PC-3 (cell line): ENCODE measurements at regions not wholly inside any gene's neighbourhood (a gene's known extent, or its start where the extent isn't known, plus 50 kb on each side); places are given as distances from the start of the nearest gene placed in this dataset.

Source experiments
- ATAC-seq: fragments of 200-7000 bp; cut with Tn5 transposase; 2 replicates; pipeline ENCODE4 v1.9.1; 2020; ENCODE audit warnings: mild to moderate bottlenecking, moderate library complexity
- BruUV-seq: library from RNA; stranded (reverse); fragments of 400-500 nt; replicated peaks from 2 replicates; lab custom pipeline; 2021; lab: Mats Ljungman, UMichigan
- CTCF ChIA-PET: fragments of 300-600 bp; sonication (Branson Sonifier 250); formaldehyde crosslinking; loops from one replicate; lab custom pipeline; 2022; ENCODE audit warnings: antibody characterized with exemption; lab: Charles Lee
- POLR2A ChIA-PET: fragments of 300-600 bp; sonication (Branson Sonifier 250); formaldehyde crosslinking; loops from one replicate; lab custom pipeline; 2022; ENCODE audit warnings: antibody characterized with exemption; ENCODE audit not compliant: unreplicated experiment; lab: Charles Lee
- DNase-seq: peaks from one replicate; pipeline ENCODE4 v3.0.0-alpha.2; 2015
- H2AFZ ChIP-seq: fragments of 300-600 bp; sonication (generic); 2 replicates; pipeline ENCODE4 v1.6.0; 2016; ENCODE audit warnings: antibody characterized with exemption, low read length
- H3F3A ChIP-seq: fragments of 300-600 bp; sonication (generic); one replicate; pipeline ENCODE4 v1.6.0; 2017; ENCODE audit warnings: antibody characterized with exemption, low read length, control low read depth, mild to moderate bottlenecking; ENCODE audit not compliant: unreplicated experiment
- H3K27ac ChIP-seq: fragments of 300-600 bp; sonication (generic); 2 replicates; pipeline ENCODE4 v1.5.1; 2016; ENCODE audit warnings: mild to moderate bottlenecking, low read length
- H3K27me3 ChIP-seq: fragments of 300-600 bp; sonication (generic); 2 replicates; pipeline ENCODE4 v1.6.1; 2016; ENCODE audit warnings: low read length, mixed read lengths
- H3K36me3 ChIP-seq: fragments of 300-600 bp; sonication (generic); 2 replicates; pipeline ENCODE4 v1.6.1; 2016; ENCODE audit warnings: low read depth, mixed run types, low read length, mixed read lengths
- H3K4me1 ChIP-seq: fragments of 300-600 bp; sonication (generic); 2 replicates; pipeline ENCODE4 v1.5.1; 2016; ENCODE audit warnings: low read length; ENCODE audit not compliant: insufficient read depth
- H3K4me2 ChIP-seq: fragments of 300-600 bp; sonication (generic); 2 replicates; pipeline ENCODE4 v1.6.0; 2016; ENCODE audit warnings: low read length
- H3K4me3 ChIP-seq: fragments of 300-600 bp; sonication (generic); 2 replicates; pipeline ENCODE4 v1.5.1; 2016; ENCODE audit warnings: mild to moderate bottlenecking, low read length, mixed read lengths
- H3K79me2 ChIP-seq: fragments of 300-600 bp; sonication (generic); 2 replicates; pipeline ENCODE4 v1.6.1; 2017; ENCODE audit warnings: low read length, mixed read lengths
- H3K9ac ChIP-seq: fragments of 300-600 bp; sonication (generic); 2 replicates; pipeline ENCODE4 v1.6.0; 2016; ENCODE audit warnings: mild to moderate bottlenecking, low read length
- H3K9me2 ChIP-seq: fragments of 300-600 bp; sonication (generic); replicated peaks from 2 replicates; pipeline ENCODE4 v1.6.1; 2016; ENCODE audit warnings: mixed run types, low read length, mixed read lengths
- H3K9me3 ChIP-seq: fragments of 300-600 bp; sonication (generic); 2 replicates; pipeline ENCODE4 v1.6.1; 2016; ENCODE audit warnings: low read length, mixed read lengths
- H4K20me1 ChIP-seq: fragments of 300-600 bp; sonication (generic); 2 replicates; pipeline ENCODE4 v1.6.1; 2016; ENCODE audit warnings: low read length, mixed read lengths
- CTCF ChIP-seq: fragments of 300-600 bp; sonication (generic); conservative IDR thresholded peaks from 2 replicates; pipeline ENCODE4 v1.5.1; 2017; ENCODE audit warnings: antibody characterized with exemption, low read depth, mild to moderate bottlenecking, low read length
- EZH2 ChIP-seq: fragments of 300-600 bp; sonication (generic); IDR thresholded peaks from one replicate; pipeline ENCODE4 v1.6.1; 2017; ENCODE audit warnings: antibody characterized with exemption, mild to moderate bottlenecking, low read length; ENCODE audit not compliant: unreplicated experiment
- EZH2phosphoT487 ChIP-seq: fragments of 300-600 bp; sonication (generic); IDR thresholded peaks from 2 replicates; pipeline ENCODE4 v1.6.1; 2018; ENCODE audit warnings: mild to moderate bottlenecking, antibody characterized with exemption, low read length, borderline replicate concordance
- intact Hi-C: fragments of 100-400 bp; cut with micrococcal nuclease; formaldehyde crosslinking; loops from 2 replicates; pipeline ENCODE4 v1.9.0; 2023

- no peaks in the 10 kb centered on the region for H3K9me2 ChIP-seq
- ATAC-seq (no peak), DNase-seq (no peak)
- TF ChIP-seq EZH2phosphoT487 (no peak), EZH2 (no peak), CTCF (no peak)
- ChIA-PET CTCF (no interaction called here), POLR2A (no interaction called here)
- BruUV-seq = no TSS peak
- H3K36me3 ChIP-seq = no peaks in the 10 kb centered on the region
- no peak overlapping the region for H3K4me2 ChIP-seq
- intact Hi-C loops = no loop called here
- H2AFZ ChIP-seq = no peak overlapping the region
- no peaks in the 10 kb centered on the region for H3F3A ChIP-seq
- H3K9ac ChIP-seq = no peak overlapping the region
- H3K27ac ChIP-seq = no peak overlapping the region
- H3K9me3 ChIP-seq = peaks cover 21% of the 10 kb centered on the region; the same call in 1 of the 2 replicates
- H4K20me1 ChIP-seq = no peaks in the 10 kb centered on the region
- no peaks in the 10 kb centered on the region for H3K27me3 ChIP-seq
- no peaks in the 10 kb centered on the region for H3K4me1 ChIP-seq
- no peaks in the 10 kb centered on the region for H3K79me2 ChIP-seq
- H3K4me3 ChIP-seq = no peak overlapping the region
Observed at GRCh38 chr5:4386152-4386551, 754.0 kb upstream of the ADAMTS16 start.

- TF ChIP-seq EZH2phosphoT487 = no peak
- TF ChIP-seq EZH2 = no peak
- no peak for TF ChIP-seq CTCF
- intact Hi-C loops = no loop called here
- CTCF ChIA-PET = no interaction called here
- no peaks in the 10 kb centered on the region for H3K4me1 ChIP-seq
- POLR2A ChIA-PET = no interaction called here
- no peaks in the 10 kb centered on the region for H3K36me3 ChIP-seq
- H3K4me3 ChIP-seq = no peak overlapping the region
- no peaks in the 10 kb centered on the region for H3K9me2 ChIP-seq
- H3F3A ChIP-seq = no peaks in the 10 kb centered on the region
- no peaks in the 10 kb centered on the region for H3K79me2 ChIP-seq
- H4K20me1 ChIP-seq = no peaks in the 10 kb centered on the region
- DNase-seq = no peak
- no TSS peak for BruUV-seq
- no peak overlapping the region for H3K27ac ChIP-seq
- H3K27me3 ChIP-seq = no peaks in the 10 kb centered on the region
- H2AFZ ChIP-seq = no peak overlapping the region
- no peak overlapping the region for H3K4me2 ChIP-seq
- peaks cover 21% of the 10 kb centered on the region; the same call in 1 of the 2 replicates for H3K9me3 ChIP-seq
- no peak overlapping the region for H3K9ac ChIP-seq
- no peak for ATAC-seq
Observed at GRCh38 chr5:4387290-4387689, 752.8 kb upstream of the ADAMTS16 start.

GRCh38 chr5:4395752-4396151, 744.4 kb upstream of the ADAMTS16 start:
- intact Hi-C loops = no loop called here
- no peaks in the 10 kb centered on the region for H3K9me2 ChIP-seq
- no peaks in the 10 kb centered on the region for H3F3A ChIP-seq
- H3K27me3 ChIP-seq = no peaks in the 10 kb centered on the region
- no peaks in the 10 kb centered on the region for H3K4me1 ChIP-seq
- no peak for TF ChIP-seq EZH2
- no peak for TF ChIP-seq EZH2phosphoT487
- no peak for TF ChIP-seq CTCF
- no peak overlapping the region for H2AFZ ChIP-seq
- no peaks in the 10 kb centered on the region for H3K36me3 ChIP-seq
- H3K9me3 ChIP-seq = peaks cover 33% of the 10 kb centered on the region; the same call in 1 of the 2 replicates
- no peaks in the 10 kb centered on the region for H4K20me1 ChIP-seq
- ATAC-seq (no peak), DNase-seq (no peak)
- no peak overlapping the region for H3K27ac ChIP-seq
- CTCF ChIA-PET = no interaction called here
- H3K9ac ChIP-seq = no peak overlapping the region
- no peak overlapping the region for H3K4me2 ChIP-seq
- H3K79me2 ChIP-seq = no peaks in the 10 kb centered on the region
- POLR2A ChIA-PET = no interaction called here
- H3K4me3 ChIP-seq = no peak overlapping the region
- BruUV-seq = no TSS peak
